COR-L47 (cell line): ENCODE measurements at regions not wholly inside any gene's neighbourhood (a gene's known extent, or its start where the extent isn't known, plus 50 kb on each side); places are given as distances from the start of the nearest gene placed in this dataset.
"Not testable (repeated sequence)": the region's sequence is repeated elsewhere in the genome, so short reads cannot be mapped to it uniquely, and the experiment has no call there.

Source experiments
- DNase-seq: peaks from one replicate; lab custom pipeline; 2025; lab: John Stamatoyannopoulos, UW

- DNase-seq = no peak
Measured at GRCh38 chr2:176424746-176425145, 155.5 kb downstream of the MTX2 start.

- DNase-seq = no peak
Measured at GRCh38 chr2:176427549-176427948, 158.3 kb downstream of the MTX2 start.

- not testable (repeated sequence) for DNase-seq
Measured at GRCh38 chr2:176428944-176429469, 159.8 kb downstream of the MTX2 start.

- no peak for DNase-seq
Measured at GRCh38 chr2:176432434-176432833, 163.2 kb downstream of the MTX2 start.

- no peak for DNase-seq
Measured at GRCh38 chr2:176435729-176436128, 166.5 kb downstream of the MTX2 start.

GRCh38 chr2:176443946-176444345, 174.7 kb downstream of the MTX2 start:
- DNase-seq = no peak

- DNase-seq = no peak
Measured at GRCh38 chr2:176445956-176446355, 176.7 kb downstream of the MTX2 start.

GRCh38 chr2:176446718-176447414, 177.6 kb downstream of the MTX2 start:
- DNase-seq = no peak

GRCh38 chr2:176447616-176448015, 178.4 kb downstream of the MTX2 start:
- DNase-seq = no peak

GRCh38 chr2:176449852-176450251, 180.6 kb downstream of the MTX2 start:
- DNase-seq = no peak

GRCh38 chr2:176453784-176454183, 184.5 kb downstream of the MTX2 start:
- no peak for DNase-seq

GRCh38 chr2:176454893-176455815, 185.9 kb downstream of the MTX2 start:
- peak; percentile 80 for DNase-seq

- DNase-seq = peak; percentile 45
Measured at GRCh38 chr2:176455816-176456291, 186.6 kb downstream of the MTX2 start.

GRCh38 chr2:176457481-176457880, 188.2 kb downstream of the MTX2 start:
- DNase-seq = no peak

GRCh38 chr2:176461098-176461808, 192.0 kb downstream of the MTX2 start:
- no peak for DNase-seq

GRCh38 chr2:176461809-176462670, 192.8 kb downstream of the MTX2 start:
- DNase-seq = no peak

- no peak for DNase-seq
Measured at GRCh38 chr2:176463546-176463945, 194.3 kb downstream of the MTX2 start.

- DNase-seq = peak; percentile 82
Measured at GRCh38 chr2:176464886-176465564, 195.8 kb downstream of the MTX2 start.

- DNase-seq = no peak
Measured at GRCh38 chr2:176466918-176467452, 197.7 kb downstream of the MTX2 start.

GRCh38 chr2:176467595-176467994, 198.4 kb downstream of the MTX2 start:
- DNase-seq = no peak
